ENCODE measurements at regions not wholly inside any gene's neighbourhood (a gene's known extent, or its start where the extent isn't known, plus 50 kb on each side); places are given as distances from the start of the nearest gene placed in this dataset.

GRCh38 chr2:144211065-144211464, 308.9 kb downstream of the ZEB2 start:
- DNase-seq: no peak

GRCh38 chr2:144210076-144210475, 309.8 kb downstream of the ZEB2 start:
- DNase-seq: no peak

- no peak for DNase-seq
Measured at GRCh38 chr2:144208924-144209323, 311.0 kb downstream of the ZEB2 start.

GRCh38 chr2:144206019-144206418, 313.9 kb downstream of the ZEB2 start:
- DNase-seq: no peak

- no peak for DNase-seq
Measured at GRCh38 chr2:144201868-144202468, 318.0 kb downstream of the ZEB2 start.

- no peak for DNase-seq
Measured at GRCh38 chr2:144201126-144201525, 318.8 kb downstream of the ZEB2 start.

GRCh38 chr2:144198116-144198515, 321.8 kb downstream of the ZEB2 start:
- no peak for DNase-seq

GRCh38 chr2:144194326-144195071, 325.4 kb downstream of the ZEB2 start:
- DNase-seq: no peak

GRCh38 chr2:144190908-144191605, 328.9 kb downstream of the ZEB2 start:
- no peak for DNase-seq

- DNase-seq: no peak
Measured at GRCh38 chr2:144183727-144184126, 336.2 kb downstream of the ZEB2 start.

GRCh38 chr2:144181001-144181400, 338.9 kb downstream of the ZEB2 start:
- DNase-seq: no peak

GRCh38 chr2:144180131-144180530, 339.8 kb downstream of the ZEB2 start:
- no peak for DNase-seq

- DNase-seq: no peak
Measured at GRCh38 chr2:144170179-144170578, 349.7 kb downstream of the ZEB2 start.

GRCh38 chr2:144166743-144167142, 353.2 kb downstream of the ZEB2 start:
- no peak for DNase-seq

- no peak for DNase-seq
Measured at GRCh38 chr2:144165599-144166250, 354.2 kb downstream of the ZEB2 start.

GRCh38 chr2:144163592-144163991, 356.3 kb downstream of the ZEB2 start:
- no peak for DNase-seq

- DNase-seq: no peak
Measured at GRCh38 chr2:144162652-144163051, 357.3 kb downstream of the ZEB2 start.

- no peak for DNase-seq
Measured at GRCh38 chr2:144161061-144161460, 358.9 kb downstream of the ZEB2 start.

- DNase-seq: no peak
Measured at GRCh38 chr2:144159240-144159639, 360.7 kb downstream of the ZEB2 start.

GRCh38 chr2:144158096-144158495, 361.8 kb downstream of the ZEB2 start:
- no peak for DNase-seq

- no peak for DNase-seq
Measured at GRCh38 chr2:144156736-144157640, 362.9 kb downstream of the ZEB2 start.

GRCh38 chr2:144154205-144154604, 365.7 kb downstream of the ZEB2 start:
- DNase-seq: no peak

All from SHP77 (cell line).